Hepatocyte (in vitro differentiated cells): ENCODE measurements at regions not wholly inside any gene's neighbourhood (a gene's known extent, or its start where the extent isn't known, plus 50 kb on each side); places are given as distances from the start of the nearest gene placed in this dataset.

Experiments
- CTCF ChIP-seq: fragments of 200-600 bp; sonication (generic); IDR thresholded peaks from 2 replicates; pipeline ENCODE4 v1.5.1; 2016; ENCODE audit warnings: antibody characterized with exemption, mild to moderate bottlenecking; ENCODE audit not compliant: poor library complexity
- EZH2 ChIP-seq: fragments of 200-600 bp; sonication (generic); IDR thresholded peaks from 2 replicates; pipeline ENCODE4 v1.6.1; 2016; ENCODE audit warnings: antibody characterized with exemption, mild to moderate bottlenecking, borderline replicate concordance
- EZH2phosphoT487 ChIP-seq: fragments of 200-600 bp; sonication (generic); IDR thresholded peaks from one replicate; pipeline ENCODE4 v1.6.1; 2018; ENCODE audit warnings: antibody characterized with exemption, mild to moderate bottlenecking, low read depth, moderate library complexity; ENCODE audit not compliant: unreplicated experiment, severe bottlenecking

DNA sequence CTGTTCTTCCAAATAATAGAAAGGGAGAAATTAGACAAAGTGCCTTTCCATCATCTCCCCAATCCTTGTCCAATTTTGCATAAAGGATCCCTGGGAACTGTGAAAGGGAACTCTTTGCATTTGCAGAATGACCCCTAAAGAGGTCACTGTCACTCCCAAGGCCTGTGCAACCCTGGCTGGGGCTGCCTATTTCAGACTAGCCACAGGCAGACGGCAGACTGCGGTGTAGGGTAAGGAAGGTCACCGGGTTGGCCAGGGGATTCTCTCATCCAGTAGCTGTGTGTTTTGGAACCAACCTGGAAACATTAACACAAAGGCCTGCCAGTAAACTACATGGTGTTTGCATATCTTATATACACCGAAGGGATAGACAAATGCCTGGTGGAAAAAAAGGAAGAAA, 818.7 kb downstream of the BCL11A start:
- TF ChIP-seq CTCF (no peak), EZH2 (no peak), EZH2phosphoT487 (no peak)
